H9 (cell line): ENCODE measurements at regions not wholly inside any gene's neighbourhood (a gene's known extent, or its start where the extent isn't known, plus 50 kb on each side); places are given as distances from the start of the nearest gene placed in this dataset.
"Not testable (repeated sequence)": the region's sequence is repeated elsewhere in the genome, so short reads cannot be mapped to it uniquely, and the experiment has no call there.

Experiments
- DNase-seq: peaks from one replicate; pipeline ENCODE4 v3.0.0-alpha.2; 2017
- H2AFZ ChIP-seq: one replicate; pipeline ENCODE4 v1.6.1; 2013; ENCODE audit warnings: mild to moderate bottlenecking, low read length, control low read depth, moderate library complexity
- H2AK5ac ChIP-seq: 2 replicates; pipeline ENCODE4 v1.6.1; 2013; ENCODE audit warnings: low read length, control low read depth, mixed read lengths; ENCODE audit not compliant: insufficient read length
- H2BK120ac ChIP-seq: one replicate; pipeline ENCODE4 v1.6.1; 2013; ENCODE audit warnings: low read depth, mild to moderate bottlenecking, low read length, control low read depth, inconsistent platforms; ENCODE audit not compliant: poor library complexity, severe bottlenecking
- H2BK12ac ChIP-seq: 2 replicates; pipeline ENCODE4 v1.6.1; 2013; ENCODE audit warnings: low read length, control low read depth, mixed read lengths, low read depth; ENCODE audit not compliant: insufficient read length
- H2BK15ac ChIP-seq: 2 replicates; pipeline ENCODE4 v1.6.1; 2013; ENCODE audit warnings: low read depth, low read length, control low read depth
- H2BK20ac ChIP-seq: one replicate; pipeline ENCODE4 v1.6.1; 2013; ENCODE audit warnings: low read depth, mild to moderate bottlenecking, low read length, control low read depth, inconsistent platforms; ENCODE audit not compliant: poor library complexity, severe bottlenecking
- H2BK5ac ChIP-seq: 2 replicates; pipeline ENCODE4 v1.6.1; 2013; ENCODE audit warnings: low read length, control low read depth, mixed read lengths; ENCODE audit not compliant: insufficient read length
- H3K14ac ChIP-seq: 2 replicates; pipeline ENCODE4 v1.6.1; 2013; ENCODE audit warnings: low read length, control low read depth; ENCODE audit not compliant: insufficient read depth
- H3K18ac ChIP-seq: 2 replicates; pipeline ENCODE4 v1.6.1; 2013; ENCODE audit warnings: low read depth, mild to moderate bottlenecking, mixed read lengths, low read length, control low read depth; ENCODE audit not compliant: insufficient read length
- H3K23ac ChIP-seq: 2 replicates; pipeline ENCODE4 v1.6.1; 2013; ENCODE audit warnings: low read length, control low read depth, mixed read lengths, low read depth; ENCODE audit not compliant: insufficient read length
- H3K23me2 ChIP-seq: 2 replicates; pipeline ENCODE4 v1.6.1; 2013; ENCODE audit warnings: low read depth, mild to moderate bottlenecking, mixed read lengths, low read length, control low read depth; ENCODE audit not compliant: insufficient read length, poor library complexity, severe bottlenecking
- H3K27ac ChIP-seq: 2 replicates; pipeline ENCODE4 v1.5.1; 2013; ENCODE audit warnings: low read length, control low read depth, mixed read lengths, low read depth; ENCODE audit not compliant: insufficient read length
- H3K27me3 ChIP-seq: 2 replicates; pipeline ENCODE4 v1.6.1; 2013; ENCODE audit warnings: low read length, control low read depth, inconsistent platforms; ENCODE audit not compliant: insufficient read depth
- H3K4ac ChIP-seq: 2 replicates; pipeline ENCODE4 v1.6.1; 2013; ENCODE audit warnings: low read depth, mild to moderate bottlenecking, control low read depth, inconsistent platforms, low read length, moderate library complexity
- H3K4me1 ChIP-seq: 2 replicates; pipeline ENCODE4 v1.6.1; 2013; ENCODE audit warnings: low read length, control low read depth, inconsistent platforms; ENCODE audit not compliant: insufficient read depth
- H3K4me2 ChIP-seq: 2 replicates; pipeline ENCODE4 v1.6.1; 2013; ENCODE audit warnings: low read length, control low read depth, mixed read lengths; ENCODE audit not compliant: insufficient read length, insufficient read depth
- H3K56ac ChIP-seq: 2 replicates; pipeline ENCODE4 v1.6.1; 2013; ENCODE audit warnings: low read depth, mild to moderate bottlenecking, mixed read lengths, low read length, control low read depth; ENCODE audit not compliant: insufficient read length
- H3K79me1 ChIP-seq: 2 replicates; pipeline ENCODE4 v1.6.1; 2013; ENCODE audit warnings: low read depth, mild to moderate bottlenecking, moderate library complexity, low read length, control low read depth, inconsistent platforms; ENCODE audit not compliant: insufficient read depth, poor library complexity, severe bottlenecking
- H3K79me2 ChIP-seq: 2 replicates; pipeline ENCODE4 v1.6.1; 2013; ENCODE audit warnings: low read length, control low read depth, inconsistent platforms; ENCODE audit not compliant: insufficient read depth
- H3K9ac ChIP-seq: 2 replicates; pipeline ENCODE4 v1.6.1; 2013; ENCODE audit warnings: low read length, control low read depth, mixed read lengths; ENCODE audit not compliant: insufficient read length; ENCODE audit errors: extremely low read depth
- H3K9me3 ChIP-seq: one replicate; pipeline ENCODE4 v1.6.1; 2013; ENCODE audit warnings: low read depth, low read length, inconsistent platforms; ENCODE audit not compliant: control insufficient read depth
- H3T11ph ChIP-seq: one replicate; pipeline ENCODE4 v1.6.1; 2013; ENCODE audit warnings: mild to moderate bottlenecking, low read length, control low read depth, inconsistent platforms
- H4K20me1 ChIP-seq: one replicate; pipeline ENCODE4 v1.6.1; 2013; ENCODE audit not compliant: control insufficient read depth, insufficient read length, insufficient read depth
- H4K5ac ChIP-seq: 2 replicates; pipeline ENCODE4 v1.6.1; 2013; ENCODE audit warnings: low read depth, mild to moderate bottlenecking, mixed read lengths, low read length, control low read depth; ENCODE audit not compliant: insufficient read length
- H4K8ac ChIP-seq: replicated peaks from 2 replicates; pipeline ENCODE4 v1.6.1; 2013; ENCODE audit warnings: low read length, control low read depth, mixed read lengths, low read depth; ENCODE audit not compliant: insufficient read length
- H4K91ac ChIP-seq: 2 replicates; pipeline ENCODE4 v1.6.1; 2013; ENCODE audit warnings: low read depth, mild to moderate bottlenecking, moderate library complexity, mixed read lengths, low read length, control low read depth; ENCODE audit not compliant: insufficient read length
- H3K27ac Mint-ChIP-seq, 3 experiments: 2 replicates in 2 of 3; 3 replicates in 1 of 3; pipeline ENCODE4 v1.8.0; 2020 to 2021; ENCODE audit warnings: mixed read lengths in 3 of 3, mild to moderate bottlenecking in 1 of 3, moderate library complexity in 1 of 3
- H3K27me3 Mint-ChIP-seq: 2 replicates; pipeline ENCODE4 v1.8.0; 2021; ENCODE audit warnings: low read depth, mild to moderate bottlenecking, moderate library complexity, mixed read lengths
- H3K36me3 Mint-ChIP-seq, 3 experiments: 2 replicates in 2 of 3; 3 replicates in 1 of 3; pipeline ENCODE4 v1.8.0; 2020 to 2021; ENCODE audit warnings: low read depth in 3 of 3, mixed read lengths in 3 of 3; ENCODE audit not compliant: insufficient read depth in 1 of 3
- H3K4me1 Mint-ChIP-seq, 2 experiments: 2 replicates each; pipeline ENCODE4 v1.8.0; 2020; ENCODE audit warnings: mixed read lengths in 2 of 2
- H3K4me3 Mint-ChIP-seq, 2 experiments: 2 replicates in 1 of 2; 3 replicates in 1 of 2; pipeline ENCODE4 v1.8.0; 2020 to 2021; ENCODE audit warnings: mild to moderate bottlenecking in 2 of 2, mixed read lengths in 2 of 2, moderate library complexity in 1 of 2
- H3K9me3 Mint-ChIP-seq, 2 experiments: 2 replicates in 1 of 2; 3 replicates in 1 of 2; pipeline ENCODE4 v1.8.0; 2020; ENCODE audit warnings: mild to moderate bottlenecking in 2 of 2, mixed read lengths in 2 of 2, moderate library complexity in 1 of 2
- WGBS: extraction: QIAGEN DNeasy Blood & Tissue Kit; methylation state at CpG from one replicate; pipeline ENCODE4 v1.1.7; 2013; ENCODE audit warnings: missing lambda C conversion rate, low lambda C conversion rate, mixed read lengths; ENCODE audit not compliant: insufficient read length; ENCODE audit errors: extremely low coverage; 5-methylcytosine and 5-hydroxymethylcytosine counted together
- TF ChIP-seq, protein P1 (sequence below): fragments of 200-600 bp; sonication (generic); conservative IDR thresholded peaks from 3 replicates; pipeline ENCODE4 v1.8.0; 2021; ENCODE audit warnings: antibody characterized with exemption, mild to moderate bottlenecking

DNA sequence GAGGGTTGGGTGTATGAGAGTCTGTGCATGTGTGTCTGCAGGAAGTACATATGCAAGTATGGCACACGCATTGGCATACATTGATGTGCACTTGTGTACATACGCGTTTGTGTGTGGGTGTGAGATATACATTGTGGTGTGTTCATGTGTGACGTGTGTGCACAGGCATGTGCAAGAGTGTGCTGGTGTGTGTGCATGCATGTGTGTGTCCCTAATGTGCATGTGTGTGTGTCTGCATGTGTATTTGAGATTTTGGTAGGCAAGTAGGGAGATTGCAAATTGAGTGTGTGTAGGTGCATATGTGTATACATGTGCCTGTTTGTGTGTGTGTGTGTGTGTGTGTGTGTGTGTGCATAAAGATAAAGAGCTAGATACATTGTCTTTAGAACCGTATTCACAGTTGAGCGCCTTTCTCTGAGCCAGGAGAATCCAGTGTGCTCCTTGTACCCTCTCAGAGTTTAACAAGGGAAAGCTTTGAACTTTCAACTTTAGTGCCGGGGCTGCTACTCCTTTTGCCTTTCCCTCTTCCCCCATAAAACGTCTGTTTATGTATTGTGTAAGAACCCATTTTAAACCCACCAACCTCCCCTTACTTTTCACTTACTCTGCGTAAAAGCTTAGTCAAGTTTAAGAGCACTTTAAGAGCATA lies 152.4 kb upstream of the CHL1 start:
- Histone ChIP-seq H3K23ac (no peak overlapping the region), H2BK15ac (no peak overlapping the region)
- WGBS, result no CpG with 5 or more reads among the region's 9 CpGs

DNA sequence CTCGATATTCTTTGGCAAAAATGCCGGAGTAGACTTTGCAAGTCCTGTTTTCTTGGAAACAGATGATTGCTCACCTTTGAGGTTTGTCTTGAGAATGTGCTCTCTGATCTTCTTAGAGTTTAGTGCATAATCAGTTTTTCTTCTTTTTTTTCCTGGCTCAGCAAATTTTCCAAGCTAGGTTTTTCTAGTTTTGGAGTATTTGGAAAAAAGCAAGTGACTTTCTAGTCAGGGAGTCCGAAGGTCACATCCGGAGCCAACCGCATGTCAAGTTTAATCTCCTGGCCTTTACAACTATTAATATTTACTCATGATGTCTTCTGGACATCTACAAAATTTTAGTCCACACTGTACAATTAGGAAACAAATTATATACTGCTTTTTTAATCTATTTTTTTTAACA lies 151.6 kb upstream of the CHL1 start:
- not testable (repeated sequence) for H3K27ac ChIP-seq, H3K56ac ChIP-seq, H3K27ac Mint-ChIP-seq, H2AK5ac ChIP-seq, H3K23me2 ChIP-seq, H3T11ph ChIP-seq, H2BK5ac ChIP-seq, H2BK20ac ChIP-seq, DNase-seq, H3K14ac ChIP-seq, H3K18ac ChIP-seq, H3K9ac ChIP-seq, H3K9me3 ChIP-seq, H3K4me3 Mint-ChIP-seq, H3K23ac ChIP-seq, H3K4me1 Mint-ChIP-seq, H4K8ac ChIP-seq, H4K20me1 ChIP-seq, H2BK120ac ChIP-seq, H3K36me3 Mint-ChIP-seq, H3K27me3 ChIP-seq, H3K79me1 ChIP-seq, H2AFZ ChIP-seq, H3K9me3 Mint-ChIP-seq, H2BK12ac ChIP-seq, H2BK15ac ChIP-seq, H4K91ac ChIP-seq, H3K79me2 ChIP-seq, H3K4me2 ChIP-seq, H4K5ac ChIP-seq, H3K4me1 ChIP-seq, H3K27me3 Mint-ChIP-seq, H3K4ac ChIP-seq
- no CpG with 5 or more reads among the region's 5 CpGs for WGBS

More for the DNA sequence above, 152.4 kb upstream of the CHL1 start:
- Histone ChIP-seq H3K4me1 (no peaks in the 10 kb centered on the region), H3K27me3 (no peaks in the 10 kb centered on the region), H3T11ph (no peak overlapping the region), H3K27ac (no peak overlapping the region), H4K91ac (no peak overlapping the region), H4K5ac (no peak overlapping the region), H3K18ac (no peak overlapping the region), H3K9me3 (no peaks in the 10 kb centered on the region), H3K79me2 (no peaks in the 10 kb centered on the region), H3K79me1 (no peaks in the 10 kb centered on the region), H2BK120ac (no peak overlapping the region), H2BK5ac (no peak overlapping the region), H2AK5ac (no peak overlapping the region), H3K23me2 (no peaks in the 10 kb centered on the region), H4K8ac (no peak overlapping the region), H2BK20ac (no peak overlapping the region), H3K4me2 (no peak overlapping the region), H3K14ac (no peak overlapping the region), H3K4ac (no peak overlapping the region), H3K56ac (no peak overlapping the region), H2BK12ac (no peak overlapping the region), H2AFZ (no peak overlapping the region), H4K20me1 (peaks cover 3% of the 10 kb centered on the region), H3K9ac (no peak overlapping the region)
- Mint-ChIP-seq H3K9me3 (peaks cover 0 to 2% of the 10 kb centered on the region in 2 experiments; a peak in 1 of 5 replicates), H3K4me3 (no peak overlapping the region), H3K27me3 (no peaks in the 10 kb centered on the region; the same call in none of the 2 replicates), H3K4me1 (no peaks in the 10 kb centered on the region), H3K27ac (no peak overlapping the region), H3K36me3 (no peaks in the 10 kb centered on the region)
- DNase-seq, result no peak
- TF ChIP-seq, protein P1, sequence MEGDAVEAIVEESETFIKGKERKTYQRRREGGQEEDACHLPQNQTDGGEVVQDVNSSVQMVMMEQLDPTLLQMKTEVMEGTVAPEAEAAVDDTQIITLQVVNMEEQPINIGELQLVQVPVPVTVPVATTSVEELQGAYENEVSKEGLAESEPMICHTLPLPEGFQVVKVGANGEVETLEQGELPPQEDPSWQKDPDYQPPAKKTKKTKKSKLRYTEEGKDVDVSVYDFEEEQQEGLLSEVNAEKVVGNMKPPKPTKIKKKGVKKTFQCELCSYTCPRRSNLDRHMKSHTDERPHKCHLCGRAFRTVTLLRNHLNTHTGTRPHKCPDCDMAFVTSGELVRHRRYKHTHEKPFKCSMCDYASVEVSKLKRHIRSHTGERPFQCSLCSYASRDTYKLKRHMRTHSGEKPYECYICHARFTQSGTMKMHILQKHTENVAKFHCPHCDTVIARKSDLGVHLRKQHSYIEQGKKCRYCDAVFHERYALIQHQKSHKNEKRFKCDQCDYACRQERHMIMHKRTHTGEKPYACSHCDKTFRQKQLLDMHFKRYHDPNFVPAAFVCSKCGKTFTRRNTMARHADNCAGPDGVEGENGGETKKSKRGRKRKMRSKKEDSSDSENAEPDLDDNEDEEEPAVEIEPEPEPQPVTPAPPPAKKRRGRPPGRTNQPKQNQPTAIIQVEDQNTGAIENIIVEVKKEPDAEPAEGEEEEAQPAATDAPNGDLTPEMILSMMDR, result no peak
